HepG2 (cell line): ENCODE measurements at regions not wholly inside any gene's neighbourhood (a gene's known extent, or its start where the extent isn't known, plus 50 kb on each side); places are given as distances from the start of the nearest gene placed in this dataset.

Experiments used
- ATAC-seq: fragments of 200-7000 bp; cut with Tn5 transposase; 3 replicates; pipeline ENCODE4 v1.9.1; 2020; ENCODE audit warnings: mild to moderate bottlenecking, moderate library complexity
- BruUV-seq: library from RNA; stranded (reverse); fragments of 400-500 nt; replicated peaks from 2 replicates; lab custom pipeline; 2021; lab: Mats Ljungman, UMichigan
- CTCF ChIA-PET: fragments of 300-600 bp; formaldehyde crosslinking; extraction: SDS; loops from one replicate; lab custom pipeline; 2021; ENCODE audit warnings: low total read pairs, inconsistent platforms, low intra/inter-chr PET ratio; lab: Yijun Ruan, JAX
- POLR2A ChIA-PET: fragments of 350-600 bp; sonication (Branson Sonifier 250); formaldehyde crosslinking; loops from one replicate; lab custom pipeline; 2020; ENCODE audit warnings: antibody characterized with exemption, inconsistent platforms; lab: Yijun Ruan, JAX
- DNase-seq: peaks from one replicate; pipeline ENCODE4 v3.0.0-alpha.2; 2015; ENCODE audit warnings: low spot score
- FAIRE-seq: peaks from 3 replicates; lab custom pipeline; 2011; peaks lifted over from hg19 to GRCh38; lab: Jason Lieb, UNC
- H2AFZ ChIP-seq: one replicate; pipeline ENCODE4 v1.6.1; 2011; ENCODE audit warnings: low read length, inconsistent platforms
- H3K27ac ChIP-seq: fragments of 300-600 bp; 3 replicates; pipeline ENCODE4 v1.8.0; 2011; ENCODE audit warnings: mixed run types, mild to moderate bottlenecking, mixed read lengths, low read length, inconsistent platforms; ENCODE audit not compliant: insufficient read depth; ENCODE audit errors: extremely low read length
- H3K27me3 ChIP-seq, 2 experiments: fragments of 200-600 bp in 1 of 2; 2 replicates in 1 of 2; 3 replicates in 1 of 2; pipeline versions ENCODE4 v1.6.0 to v1.8.0; 2011; ENCODE audit warnings: low read length in 2 of 2, mild to moderate bottlenecking in 2 of 2, moderate library complexity in 2 of 2, inconsistent platforms in 1 of 2; ENCODE audit not compliant: insufficient read depth in 2 of 2, control insufficient read depth in 1 of 2
- H3K36me3 ChIP-seq, 2 experiments: fragments of 200-600 bp in 1 of 2; replicated peaks in 1 of 2; 2 replicates in 1 of 2; 3 replicates in 1 of 2; pipeline versions ENCODE4 v1.5.1 to v1.8.0; 2011; ENCODE audit warnings: low read length in 2 of 2, inconsistent platforms in 1 of 2; ENCODE audit not compliant: insufficient read depth in 2 of 2, control insufficient read depth in 1 of 2
- H3K4me1 ChIP-seq: 2 replicates; pipeline ENCODE4 v1.5.1; 2012; ENCODE audit warnings: low read length, inconsistent platforms; ENCODE audit not compliant: insufficient read depth
- H3K4me2 ChIP-seq: 2 replicates; pipeline ENCODE4 v1.6.0; 2011; ENCODE audit warnings: low read depth, low read length, inconsistent platforms
- H3K4me3 ChIP-seq, 3 experiments: fragments of 200-600 bp in 1 of 3; sonication (generic), shearing (Covaris generic) in 1 of 3; replicated peaks in 1 of 3; 2 replicates each; pipeline ENCODE4 v1.5.1; 2011 to 2016; ENCODE audit warnings: low read length in 3 of 3, inconsistent platforms in 2 of 3, low read depth in 2 of 3, mild to moderate bottlenecking in 2 of 3, control low read depth in 1 of 3, mixed read lengths in 1 of 3; ENCODE audit not compliant: insufficient read depth in 1 of 3
- H3K79me2 ChIP-seq: one replicate; pipeline ENCODE4 v1.6.1; 2011; ENCODE audit warnings: low read length, inconsistent platforms; ENCODE audit not compliant: insufficient read depth
- H3K9ac ChIP-seq: 2 replicates; pipeline ENCODE4 v1.6.0; 2011; ENCODE audit warnings: mild to moderate bottlenecking, low read depth, low read length, inconsistent platforms; ENCODE audit not compliant: insufficient read depth
- H3K9me3 ChIP-seq: 2 replicates; pipeline ENCODE4 v1.5.1; 2012; ENCODE audit warnings: mild to moderate bottlenecking, low read length
- H4K20me1 ChIP-seq: 2 replicates; pipeline ENCODE4 v1.6.0; 2011; ENCODE audit warnings: inconsistent platforms, mild to moderate bottlenecking, low read length, moderate library complexity; ENCODE audit not compliant: insufficient read depth
- CEBPZ ChIP-seq: IDR thresholded peaks from 2 replicates; pipeline ENCODE4 v1.6.1; 2012; ENCODE audit warnings: low read length, improper control_type of control experiment
- E2F1 ChIP-seq: sonication (generic); formaldehyde crosslinking; IDR thresholded peaks from 2 replicates; pipeline ENCODE4 v1.5.0; 2020; ENCODE audit warnings: missing genetic modification reagents
- HMGXB3 ChIP-seq: sonication (generic); formaldehyde crosslinking; IDR thresholded peaks from 2 replicates; pipeline ENCODE4 v1.4.0; 2020; ENCODE audit warnings: missing genetic modification reagents, borderline replicate concordance
- SRSF1 ChIP-seq: fragments of 200-400 bp; formaldehyde crosslinking; optimal IDR thresholded peaks from 2 replicates; pipeline ENCODE3; 2017; ENCODE audit warnings: mild to moderate bottlenecking, low read depth, low read length, moderate library complexity
- TFAP4 ChIP-seq: sonication (generic); IDR thresholded peaks from 2 replicates; pipeline ENCODE4 v1.6.1; 2016; ENCODE audit warnings: low read depth, borderline replicate concordance
- XRCC5 ChIP-seq: fragments of 200-400 bp; formaldehyde crosslinking; optimal IDR thresholded peaks from 2 replicates; pipeline ENCODE3; 2017; ENCODE audit warnings: mild to moderate bottlenecking, low read length
- ZBTB38 ChIP-seq: sonication (generic); formaldehyde crosslinking; IDR thresholded peaks from 2 replicates; pipeline ENCODE4 v1.5.1; 2020; ENCODE audit warnings: mild to moderate bottlenecking, missing genetic modification reagents
- ZBTB39 ChIP-seq: sonication (generic); formaldehyde crosslinking; IDR thresholded peaks from 2 replicates; pipeline ENCODE4 v1.5.0; 2020; ENCODE audit warnings: missing genetic modification reagents
- ZC3H13 ChIP-seq: sonication (generic); formaldehyde crosslinking; IDR thresholded peaks from 2 replicates; pipeline ENCODE4 v1.8.1; 2023; ENCODE audit warnings: mild to moderate bottlenecking, missing genetic modification reagents, moderate library complexity
- ZFY ChIP-seq: sonication (generic); formaldehyde crosslinking; IDR thresholded peaks from 2 replicates; pipeline ENCODE4 v1.4.0; 2020; ENCODE audit warnings: missing genetic modification reagents
- ZNF232 ChIP-seq: sonication (generic); formaldehyde crosslinking; IDR thresholded peaks from 2 replicates; pipeline ENCODE4 v1.4.0; 2020; ENCODE audit warnings: missing genetic modification reagents, borderline replicate concordance
- ZNF343 ChIP-seq: sonication (generic); formaldehyde crosslinking; IDR thresholded peaks from 2 replicates; pipeline ENCODE4 v1.4.0; 2020; ENCODE audit warnings: mild to moderate bottlenecking, missing genetic modification reagents
- WGBS: methylation state at CpG from one replicate; pipeline ENCODE4 v1.1.6; 2017; ENCODE audit warnings: low lambda C conversion rate; 5-methylcytosine and 5-hydroxymethylcytosine counted together
- in situ Hi-C: cut with HindIII; loops from 2 replicates; pipeline ENCODE4 v1.10.0; 2017; ENCODE audit warnings: low pct_unique_long_range_greater_than_20kb; ENCODE audit not compliant: extremely low pct_ligation_motif_present
- intact Hi-C: fragments of 100-400 bp; cut with micrococcal nuclease; formaldehyde crosslinking; loops from one replicate; pipeline ENCODE4 v1.10.0; 2022; ENCODE audit not compliant: unreplicated experiment

- TF ChIP-seq E2F1: no peak
- no peak for TF ChIP-seq ZFY
- no peak for TF ChIP-seq SRSF1
- no peak for TF ChIP-seq ZBTB38 (CRISPR knock-in tag)
- no peak for TF ChIP-seq TFAP4
- TF ChIP-seq, all 625 proteins: peak for 0
Observed at GRCh38 chr7:86214734-86215133, 429.0 kb upstream of the GRM3 start (continued).

GRCh38 chr7:86212976-86213375 lies 430.7 kb upstream of the GRM3 start:
- ChIA-PET POLR2A (no interaction called here), CTCF (no interaction called here)
- no peaks in the 10 kb centered on the region for H3K36me3 ChIP-seq
- H3K9ac ChIP-seq: no peak overlapping the region
- H3K79me2 ChIP-seq: no peaks in the 10 kb centered on the region
- H3K4me2 ChIP-seq: no peak overlapping the region
- BruUV-seq: no TSS peak
- no peak for DNase-seq
- no peak overlapping the region for H3K27ac ChIP-seq
- H3K4me1 ChIP-seq: no peaks in the 10 kb centered on the region
- H3K4me3 ChIP-seq: no peak overlapping the region
- intact Hi-C loops: no loop called here
- H3K27me3 ChIP-seq: no peaks in the 10 kb centered on the region
- H4K20me1 ChIP-seq: no peaks in the 10 kb centered on the region
- 3% methylated on average over 2 of the region's 2 CpGs for WGBS
- no peak for FAIRE-seq
- in situ Hi-C loops: no loop called here
- no peak for ATAC-seq
- no peaks in the 10 kb centered on the region for H3K9me3 ChIP-seq
- H2AFZ ChIP-seq: no peak overlapping the region
- TF ChIP-seq ZC3H13 (CRISPR knock-in tag) (no peak), ZBTB39 (no peak), XRCC5 (no peak), ZNF343 (no peak), CEBPZ (no peak), HMGXB3 (CRISPR knock-in tag) (no peak), ZNF232 (CRISPR knock-in tag) (no peak)
